M059J (cell line): ENCODE measurements at regions not wholly inside any gene's neighbourhood (a gene's known extent, or its start where the extent isn't known, plus 50 kb on each side); places are given as distances from the start of the nearest gene placed in this dataset.
"Not testable (repeated sequence)": the region's sequence is repeated elsewhere in the genome, so short reads cannot be mapped to it uniquely, and the experiment has no call there.

Experiments
- DNase-seq: peaks from one replicate; pipeline ENCODE4 v3.0.0-alpha.2; 2012; ENCODE audit warnings: low read depth

- DNase-seq, result no peak
These were observed 586.3 kb upstream of the RAG2 start for GRCh38 chr11:37184326-37184725.

DNA sequence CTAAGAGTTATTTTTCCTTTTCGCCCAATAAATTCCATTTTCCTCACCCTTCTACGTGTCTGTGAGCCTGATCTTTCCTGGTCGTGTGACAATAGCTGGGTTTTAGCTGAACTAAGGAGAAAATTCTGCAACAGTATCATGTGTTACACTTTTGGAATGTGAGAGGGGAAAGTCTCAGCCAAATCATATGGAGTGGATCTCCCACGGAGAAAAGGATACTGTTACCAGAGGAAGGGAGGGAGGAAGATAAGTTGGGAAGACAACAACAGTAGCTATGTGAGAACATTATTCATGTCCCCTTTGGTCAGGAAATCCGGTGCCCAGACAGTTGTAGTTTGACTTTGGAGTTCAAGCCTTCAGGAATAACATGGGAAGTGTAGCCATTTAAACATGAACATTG lies 584.0 kb upstream of the RAG2 start:
- no peak for DNase-seq

GRCh38 chr11:37177721-37178120 lies 579.7 kb upstream of the RAG2 start:
- no peak for DNase-seq

DNA sequence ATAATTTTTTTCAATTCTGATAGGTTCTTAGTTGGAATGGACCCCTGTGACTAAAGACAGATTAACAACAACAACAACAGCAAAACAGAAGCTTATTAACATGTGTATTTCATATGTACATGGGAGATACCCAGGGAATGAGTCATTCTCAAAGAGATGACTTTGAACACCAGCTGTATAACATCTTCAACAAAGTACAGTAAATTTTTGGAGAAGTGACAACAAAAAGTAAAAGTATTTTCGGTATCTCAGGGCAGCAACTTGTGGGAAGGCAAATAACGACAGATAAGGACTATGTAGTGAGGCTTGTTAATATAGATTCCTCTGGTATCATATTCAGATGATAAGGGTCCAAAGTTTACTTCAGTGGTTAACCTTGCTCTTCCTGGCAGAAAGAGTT lies 573.4 kb upstream of the RAG2 start:
- DNase-seq, result no peak

- no peak for DNase-seq
These were observed 572.3 kb upstream of the RAG2 start for GRCh38 chr11:37170311-37170710.

GRCh38 chr11:37145434-37145833 lies 547.4 kb upstream of the RAG2 start:
- DNase-seq, result not testable (repeated sequence)

- no peak for DNase-seq
These were observed 544.6 kb upstream of the RAG2 start for GRCh38 chr11:37142591-37142990.

GRCh38 chr11:37141707-37142106 lies 543.7 kb upstream of the RAG2 start:
- peak; percentile 4 for DNase-seq

DNA sequence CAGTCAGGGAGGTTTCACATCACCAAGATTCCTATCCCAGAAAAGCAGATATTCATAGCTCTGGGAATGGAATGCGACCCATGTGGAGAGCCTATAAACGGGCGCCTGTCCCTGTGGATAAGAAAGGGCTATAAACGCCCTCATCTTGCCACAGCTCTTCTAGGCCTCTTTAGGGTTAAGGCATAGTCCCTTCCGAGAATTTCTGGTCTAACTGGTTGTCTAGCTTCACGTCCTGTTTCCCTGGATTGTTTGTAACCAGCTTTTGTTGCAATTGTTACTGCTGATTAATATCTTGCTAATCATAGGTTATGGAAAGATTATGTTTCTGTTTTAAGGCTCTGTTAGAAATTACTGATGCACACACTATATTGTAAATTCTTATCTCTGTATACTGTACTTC lies 537.6 kb upstream of the RAG2 start:
- DNase-seq, result not testable (repeated sequence)

- no peak for DNase-seq
These were observed 536.6 kb upstream of the RAG2 start for GRCh38 chr11:37134637-37135036.

DNA sequence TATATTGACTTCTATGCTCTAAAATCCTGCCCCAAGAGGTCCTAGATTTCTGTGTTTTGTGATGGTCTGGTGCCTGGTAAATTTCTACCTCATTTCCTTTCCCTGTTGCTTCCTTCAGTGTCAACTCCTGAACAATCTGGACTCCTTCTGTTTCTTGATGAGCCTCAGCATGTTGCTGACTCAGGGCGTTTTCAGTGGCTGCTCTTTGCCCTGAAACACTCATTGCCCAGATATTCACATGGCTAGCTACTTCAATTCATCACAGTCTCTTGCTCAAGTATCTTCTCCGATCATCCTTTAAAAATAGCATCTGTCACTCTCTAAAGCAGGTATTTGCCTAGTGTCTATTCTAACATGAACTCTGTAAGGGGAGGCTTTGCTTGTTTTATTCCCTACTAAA lies 526.3 kb upstream of the RAG2 start:
- no peak for DNase-seq

DNA sequence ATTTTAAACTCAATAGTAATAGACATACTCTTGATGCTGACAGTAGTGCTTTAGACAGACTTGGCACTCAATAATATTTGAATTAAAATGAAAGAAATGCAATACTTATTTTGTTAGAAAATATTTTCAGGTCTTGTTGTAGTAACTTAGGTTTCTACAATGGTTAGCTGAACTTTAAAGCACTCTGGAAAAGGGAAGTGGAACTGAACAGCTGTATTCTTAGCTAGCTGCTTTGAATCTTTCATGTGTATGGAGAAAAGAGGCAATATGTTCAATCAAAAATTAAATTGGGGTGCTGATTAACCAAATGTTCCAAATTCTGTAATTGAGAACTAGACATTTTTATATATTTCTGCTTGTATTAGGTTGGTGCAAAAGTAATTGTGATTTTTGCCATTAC lies 517.9 kb upstream of the RAG2 start:
- DNase-seq, result no peak

GRCh38 chr11:37110385-37110784 lies 512.3 kb upstream of the RAG2 start:
- peak; percentile 9 for DNase-seq

- no peak for DNase-seq
These were observed 511.2 kb upstream of the RAG2 start for GRCh38 chr11:37109286-37109585.

DNA sequence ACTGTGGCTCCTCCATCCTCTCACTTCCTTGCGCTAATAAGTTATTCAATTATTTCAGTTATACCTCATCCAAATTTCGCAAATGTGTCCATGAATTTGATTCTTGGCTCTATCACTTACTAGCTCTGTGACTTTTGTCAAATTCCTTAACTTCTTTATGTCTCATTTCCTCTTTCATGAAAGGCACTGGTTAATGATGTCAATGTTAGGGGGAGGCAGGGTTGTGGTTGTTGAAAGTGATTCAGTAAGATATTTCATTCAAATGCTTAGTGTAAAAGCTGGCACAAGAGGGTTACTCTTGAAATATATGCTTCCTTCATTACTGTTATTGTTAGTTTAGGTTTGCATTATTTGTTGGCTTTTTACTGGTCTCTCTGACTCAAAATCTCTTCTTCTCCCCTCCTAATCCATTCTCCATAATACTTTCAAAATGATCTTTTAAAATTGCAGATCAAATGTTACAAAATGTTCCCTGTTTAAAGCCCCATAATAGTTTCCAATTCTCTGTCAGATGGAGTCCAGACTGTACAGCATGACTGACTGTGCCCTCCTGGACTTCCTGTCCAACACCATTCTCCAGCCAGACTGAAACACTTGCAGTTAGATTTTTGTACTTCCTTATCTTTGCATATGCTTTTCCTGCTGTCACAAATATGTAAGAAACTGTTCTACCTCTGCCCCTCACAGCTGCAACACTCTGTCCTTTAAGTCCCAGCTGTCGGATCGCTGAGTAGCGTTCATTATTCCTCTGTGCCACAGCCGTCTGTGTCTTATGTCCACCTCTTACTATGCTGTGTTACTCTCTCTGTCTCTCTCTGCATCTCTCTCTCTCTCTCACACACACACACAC lies 510.6 kb upstream of the RAG2 start:
- DNase-seq, result no peak

- no peak for DNase-seq
These were observed 509.8 kb upstream of the RAG2 start for GRCh38 chr11:37107831-37108230.

GRCh38 chr11:37107415-37107814 lies 509.4 kb upstream of the RAG2 start:
- DNase-seq, result no peak

DNA sequence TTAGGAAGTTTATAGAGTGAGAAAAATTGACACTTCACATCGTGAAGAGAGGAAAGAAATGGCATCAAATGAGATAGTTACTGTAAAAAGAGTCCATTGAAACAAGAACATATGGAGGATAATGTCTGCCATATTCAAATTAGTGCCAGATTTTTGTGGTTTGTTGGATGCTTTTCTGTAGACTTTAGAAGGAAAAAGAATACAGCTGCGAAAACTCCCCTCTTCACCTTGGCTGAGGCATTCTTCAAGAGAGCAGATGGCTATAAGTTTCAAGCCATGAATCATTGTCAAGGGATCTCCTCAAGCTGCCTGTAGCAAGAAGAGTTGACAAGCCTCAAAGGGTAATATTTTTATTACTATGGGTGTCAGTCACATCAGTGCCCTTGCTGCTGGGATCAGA lies 507.4 kb upstream of the RAG2 start:
- DNase-seq, result no peak

DNA sequence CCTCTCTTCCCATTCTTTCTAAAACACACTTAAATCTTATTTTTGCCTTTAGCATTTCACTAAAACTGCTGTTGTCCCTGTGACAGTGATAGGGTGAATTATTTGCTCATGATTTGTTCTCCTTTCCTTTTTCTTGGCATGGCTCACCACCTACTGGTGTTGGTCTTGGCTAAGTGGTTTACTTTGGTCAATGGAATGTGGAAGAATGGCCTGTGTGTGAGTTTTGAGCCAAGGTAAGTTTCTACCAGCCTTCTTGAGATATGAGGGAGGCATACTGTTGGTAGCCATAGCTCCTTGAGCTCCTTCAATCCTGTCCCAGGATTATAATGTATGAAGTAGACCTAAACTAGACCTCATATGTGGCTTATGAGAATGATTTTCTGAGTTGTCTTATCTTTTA lies 506.3 kb upstream of the RAG2 start:
- DNase-seq, result no peak

GRCh38 chr11:37100008-37100407 lies 502.0 kb upstream of the RAG2 start:
- no peak for DNase-seq

DNA sequence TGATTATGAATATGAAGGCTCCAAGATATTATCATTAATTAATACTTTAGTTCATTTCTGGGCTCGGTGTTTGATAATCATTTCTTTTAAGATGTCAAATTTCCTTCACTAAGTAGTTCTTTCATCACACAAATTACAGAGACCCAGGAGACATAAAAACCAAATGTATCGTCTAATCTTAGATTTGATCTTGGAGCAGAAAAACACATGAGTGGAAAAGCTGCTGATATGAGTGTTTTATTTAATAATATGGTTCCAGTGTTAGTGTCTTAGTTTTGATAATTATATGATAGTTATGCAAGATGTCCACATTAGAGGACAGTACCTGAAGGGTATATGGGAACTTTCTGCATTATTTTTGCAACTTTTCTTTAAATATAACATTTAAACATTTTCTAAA lies 494.5 kb upstream of the RAG2 start:
- DNase-seq, result no peak

DNA sequence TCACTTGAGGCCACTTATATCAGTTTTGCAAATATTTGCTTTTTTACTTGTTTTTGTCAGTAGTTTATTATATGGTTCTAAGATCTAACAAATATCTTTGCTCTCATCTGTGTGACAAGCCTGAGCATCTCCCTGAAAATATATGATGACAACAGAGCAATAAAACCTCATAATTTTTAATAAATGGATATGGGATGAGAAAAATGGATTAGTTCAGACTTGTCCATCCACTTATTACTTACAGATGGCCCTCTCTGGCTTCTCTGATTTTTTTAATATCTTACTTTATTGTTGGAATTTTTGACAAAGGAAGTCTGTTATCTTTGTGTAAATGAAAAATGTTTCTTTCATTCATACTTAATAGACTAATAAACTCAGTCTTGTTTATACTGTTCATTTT lies 491.4 kb upstream of the RAG2 start:
- no peak for DNase-seq

DNA sequence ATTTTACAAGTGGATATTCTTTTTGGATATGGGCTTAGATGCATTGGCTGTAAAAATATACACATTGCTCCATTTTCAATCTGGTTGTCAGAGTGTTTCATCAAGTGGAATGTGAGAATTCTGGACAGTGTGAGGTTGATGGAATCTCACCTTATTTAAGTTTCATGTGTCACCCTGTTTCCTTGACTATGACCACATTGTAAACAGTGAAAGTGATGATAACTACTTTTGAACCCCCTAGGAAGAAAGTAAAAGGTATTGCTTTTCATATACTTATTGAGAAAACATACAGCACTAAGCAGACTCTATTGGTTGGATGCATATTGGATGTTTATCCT lies 490.5 kb upstream of the RAG2 start:
- DNase-seq, result no peak
